Ovary (tissue), 7 donors: ENCODE measurements at regions not wholly inside any gene's neighbourhood (a gene's known extent, or its start where the extent isn't known, plus 50 kb on each side); places are given as distances from the start of the nearest gene placed in this dataset.

Experiments used
- DNase-seq, 5 donors: peaks; one replicate each; pipeline ENCODE4 v3.0.0-alpha.2; 2019 to 2020
- H3K27ac ChIP-seq, 2 donors: fragments of 200-600 bp; one replicate each; pipeline versions ENCODE4 v1.5.1 to v1.8.0; 2019 to 2022
- H3K27me3 ChIP-seq: fragments of 200-600 bp; one replicate; pipeline ENCODE4 v1.8.0; 2022
- H3K36me3 ChIP-seq: fragments of 200-600 bp; sonication (generic); one replicate; pipeline ENCODE4 v1.5.1; 2019
- H3K4me1 ChIP-seq: one replicate; pipeline ENCODE4 v1.8.1; 2013; ENCODE audit warnings: mild to moderate bottlenecking, moderate library complexity; ENCODE audit not compliant: insufficient read depth
- H3K4me3 ChIP-seq: fragments of 200-600 bp; sonication (generic); one replicate; pipeline ENCODE4 v1.5.1; 2017
- H3K9me3 ChIP-seq, 2 donors: fragments of 200-600 bp in 1 of 2; sonication (generic) in 1 of 2; one replicate each; pipeline versions ENCODE4 v1.5.1 to v1.8.1; 2013 to 2019; ENCODE audit warnings: mild to moderate bottlenecking in 1 of 2, moderate library complexity in 1 of 2
- CTCF ChIP-seq, 3 donors: fragments of 450-650 bp in 2 of 3; fragments of 200-600 bp in 1 of 3; IDR thresholded peaks; one replicate each; pipeline versions ENCODE4 v1.5.1 to v1.8.0; 2016 to 2022; ENCODE audit warnings: antibody characterized with exemption in 3 of 3, mild to moderate bottlenecking in 1 of 3
- EP300 ChIP-seq: sonication (generic); formaldehyde crosslinking; IDR thresholded peaks from one replicate; pipeline ENCODE4 v1.6.1; 2017; ENCODE audit warnings: antibody characterized with exemption
- POLR2A ChIP-seq: fragments of 450-650 bp; IDR thresholded peaks from one replicate; pipeline ENCODE4 v1.6.1; 2017; ENCODE audit warnings: antibody characterized with exemption, mild to moderate bottlenecking, moderate library complexity
- WGBS, 3 donors: extraction: QIAGEN DNeasy Blood & Tissue Kit in 1 of 3; methylation state at CpG; one replicate each; pipeline versions ENCODE4 v1.1.5 to v1.1.7; 2013 to 2017; 5-methylcytosine and 5-hydroxymethylcytosine counted together
- intact Hi-C, 4 donors: fragments of 100-400 bp; cut with DNase I; formaldehyde crosslinking; loops; one replicate each; pipeline versions ENCODE4 v1.11.0 to v1.15.1; 2022 to 2023
- donor health status: DM: no; HTN: no; CAD: no; lungs with moderate emphysema.
- donor health status: DM: no; HTN: no; CAD: no.
- donor health status: Bipolar disorder and iron deficiency.
- donor health status: DM: no; HTN: no; CAD: no.
- donor health status: DM: yes; HTN: yes; CAD: no.

GRCh38 chr12:24229031-24229700, 279.7 kb upstream of the SOX5 start:
- 83 to 86% (median 85%) methylated on average over 9 of the region's 9 CpGs for WGBS, 3 donors
- Histone ChIP-seq H3K9me3 (no peaks in the 10 kb centered on the region), H3K4me3 (no peak overlapping the region), H3K27me3 (no peaks in the 10 kb centered on the region), H3K4me1 (no peaks in the 10 kb centered on the region), H3K27ac (no peak overlapping the region), H3K36me3 (no peaks in the 10 kb centered on the region)
- intact Hi-C loops: no loop called here
- TF ChIP-seq EP300: no peak
- DNase-seq: no peak

- Histone ChIP-seq H3K27ac (no peak overlapping the region), H3K4me3 (no peak overlapping the region), H3K4me1 (no peaks in the 10 kb centered on the region), H3K9me3 (no peaks in the 10 kb centered on the region), H3K36me3 (no peaks in the 10 kb centered on the region), H3K27me3 (no peaks in the 10 kb centered on the region)
- intact Hi-C loops: no loop called here
- TF ChIP-seq POLR2A: no peak
- TF ChIP-seq EP300: no peak
- TF ChIP-seq CTCF (IDR thresholded peaks at IDR 0.05): no peak
- WGBS, 3 donors: 94 to 98% (median 94%) methylated on average over 3 of the region's 3 CpGs
- no peak for DNase-seq
Observed at GRCh38 chr12:24228371-24228770, 278.9 kb upstream of the SOX5 start.

- TF ChIP-seq EP300 (no peak), POLR2A (no peak), CTCF (IDR thresholded peaks at IDR 0.05) (no peak)
- no peak for DNase-seq
- 95% methylated on average over 5 of the region's 5 CpGs for WGBS, 3 donors
- Histone ChIP-seq H3K27me3 (no peaks in the 10 kb centered on the region), H3K36me3 (no peaks in the 10 kb centered on the region), H3K9me3 (no peaks in the 10 kb centered on the region), H3K27ac (no peak overlapping the region), H3K4me1 (no peaks in the 10 kb centered on the region), H3K4me3 (no peak overlapping the region)
- intact Hi-C loops: no loop called here
Observed at GRCh38 chr12:24227551-24227950, 278.1 kb upstream of the SOX5 start.

- 76 to 83% (median 76%) methylated on average over 9 of the region's 9 CpGs for WGBS, 3 donors
- no peaks in the 10 kb centered on the region for H3K27me3 ChIP-seq
- no peak overlapping the region for H3K27ac ChIP-seq
- intact Hi-C loops: no loop called here
- DNase-seq: no peak
- no peaks in the 10 kb centered on the region for H3K9me3 ChIP-seq
- H3K36me3 ChIP-seq: no peaks in the 10 kb centered on the region
- H3K4me1 ChIP-seq: no peaks in the 10 kb centered on the region
- no peak overlapping the region for H3K4me3 ChIP-seq
- TF ChIP-seq CTCF (IDR thresholded peaks at IDR 0.05): no peak
- TF ChIP-seq EP300: no peak
- no peak for TF ChIP-seq POLR2A
Observed at GRCh38 chr12:24226745-24227350, 277.4 kb upstream of the SOX5 start.

DNA sequence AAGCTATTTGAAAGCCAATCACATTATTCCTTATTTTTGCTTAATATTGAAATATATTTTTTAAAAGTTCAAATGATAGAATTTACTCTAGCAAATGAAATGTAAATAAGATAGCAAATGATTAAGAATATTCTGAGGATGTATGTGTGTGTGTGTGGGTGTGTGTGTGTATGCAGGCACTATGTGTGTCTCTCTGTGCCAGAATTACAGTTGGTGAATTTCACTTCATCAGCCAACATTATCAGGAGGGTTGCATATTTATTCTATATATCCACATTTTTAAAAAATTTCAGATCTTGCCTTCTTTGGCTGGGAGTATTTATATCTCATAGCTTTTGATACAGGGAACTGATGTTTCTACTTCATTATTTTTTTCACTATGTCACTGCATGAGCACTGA, 274.9 kb upstream of the SOX5 start:
- intact Hi-C loops: no loop called here
- no peaks in the 10 kb centered on the region for H3K36me3 ChIP-seq
- H3K9me3 ChIP-seq: no peaks in the 10 kb centered on the region
- DNase-seq: no peak
- no peak for TF ChIP-seq CTCF (IDR thresholded peaks at IDR 0.05)
- no peak for TF ChIP-seq EP300
- TF ChIP-seq POLR2A: no peak
- no peaks in the 10 kb centered on the region for H3K4me1 ChIP-seq
- no peaks in the 10 kb centered on the region for H3K27me3 ChIP-seq
- H3K27ac ChIP-seq: no peak overlapping the region
- no peak overlapping the region for H3K4me3 ChIP-seq
